ENCODE measurements at regions not wholly inside any gene's neighbourhood (a gene's known extent, or its start where the extent isn't known, plus 50 kb on each side); places are given as distances from the start of the nearest gene placed in this dataset.

DNA sequence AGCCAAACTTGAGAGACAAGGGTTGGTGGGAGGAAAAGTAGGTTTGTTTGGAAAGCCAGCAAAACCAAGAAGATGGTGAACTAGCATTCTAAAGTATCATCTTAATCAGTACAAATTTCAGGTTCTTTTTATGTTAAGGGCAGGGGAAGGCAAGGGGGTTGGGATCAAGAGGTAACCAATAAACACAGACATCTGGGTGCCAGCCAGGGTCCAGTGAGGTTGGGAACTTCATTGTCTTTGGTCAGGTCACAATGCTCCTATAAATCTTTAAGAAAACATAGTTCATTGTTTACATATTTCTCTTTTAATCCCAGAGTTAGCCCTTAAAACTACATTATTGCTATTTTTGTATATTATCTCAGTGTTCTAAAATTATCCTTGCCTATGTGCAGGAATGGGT lies 126.2 kb upstream of the NR5A2 start:
- TF ChIP-seq CTCF (IDR thresholded peaks at IDR 0.05) (no peak), POLR2A (IDR thresholded peaks at IDR 0.05) (no peak)
